ENCODE measurements at regions not wholly inside any gene's neighbourhood (a gene's known extent, or its start where the extent isn't known, plus 50 kb on each side); places are given as distances from the start of the nearest gene placed in this dataset.

DNA sequence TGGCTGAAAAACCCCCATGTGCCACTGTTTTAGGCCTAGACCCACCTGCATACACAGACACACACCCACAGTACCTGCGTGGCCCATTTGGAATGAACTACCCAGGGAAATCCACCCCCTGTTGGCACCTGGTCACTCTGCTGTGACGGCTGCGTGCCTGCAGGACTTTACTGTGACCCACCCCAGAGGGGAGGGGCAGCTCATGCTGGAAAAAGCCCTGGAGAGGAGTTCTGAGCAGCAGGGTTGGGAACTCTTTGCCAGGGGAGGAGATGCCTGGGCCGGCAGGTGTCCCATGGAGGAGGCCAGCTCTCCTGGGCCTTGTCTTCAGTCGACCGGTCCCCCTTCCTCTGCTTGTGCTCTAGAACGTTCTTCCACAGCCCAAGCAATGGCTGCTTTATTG, 87.3 kb upstream of the CSF3R start:
- ATAC-seq, result no peak
- intact Hi-C loops (cut with DNase I), result loop anchor here in 1 of 2 donors (10.0 kb wide), 1 partner anchor 135 kb away; no protein-coding TSS in a partner anchor
- no peak for DNase-seq

GRCh38 chr1:36567601-36568341, 85.1 kb upstream of the CSF3R start:
- ATAC-seq (no peak), DNase-seq (no peak)
- intact Hi-C loops (cut with DNase I), result no loop called here

GRCh38 chr1:36565576-36566501, 83.1 kb upstream of the CSF3R start:
- DNase-seq (no peak), ATAC-seq (no peak)
- intact Hi-C loops (cut with DNase I), result no loop called here

GRCh38 chr1:36562181-36562685, 79.5 kb upstream of the CSF3R start:
- DNase-seq (no peak), ATAC-seq (no peak)
- intact Hi-C loops (cut with DNase I), result no loop called here

DNA sequence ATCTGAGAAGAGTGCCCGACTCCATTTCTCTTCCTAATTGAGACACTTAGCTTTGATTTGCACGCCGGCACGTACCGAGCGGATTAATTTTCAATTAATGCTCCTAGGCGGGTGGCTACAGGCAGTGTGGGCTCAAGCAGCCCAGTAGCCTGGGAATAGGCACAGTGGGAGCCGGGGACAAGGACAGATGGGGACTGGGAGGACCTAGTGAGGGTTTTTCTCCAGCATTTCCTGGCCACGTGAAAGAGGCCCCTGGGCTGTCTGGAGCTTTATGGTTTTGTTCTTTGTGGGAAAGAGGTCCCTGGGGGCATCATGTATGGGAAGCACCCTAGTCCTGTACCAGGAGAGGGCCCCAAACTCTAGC, 78.6 kb upstream of the CSF3R start:
- ATAC-seq (no peak), DNase-seq (no peak)
- intact Hi-C loops (cut with DNase I), result no loop called here

- ATAC-seq, result no peak
- intact Hi-C loops (cut with DNase I), result no loop called here
Observed at GRCh38 chr1:36560621-36561360, 78.1 kb upstream of the CSF3R start.

GRCh38 chr1:36560177-36560576, 77.5 kb upstream of the CSF3R start:
- ATAC-seq, result no peak
- intact Hi-C loops (cut with DNase I), result no loop called here
- DNase-seq, result no peak

More at GRCh38 chr1:36560621-36561360, 78.1 kb upstream of the CSF3R start:
- no peak for DNase-seq

DNA sequence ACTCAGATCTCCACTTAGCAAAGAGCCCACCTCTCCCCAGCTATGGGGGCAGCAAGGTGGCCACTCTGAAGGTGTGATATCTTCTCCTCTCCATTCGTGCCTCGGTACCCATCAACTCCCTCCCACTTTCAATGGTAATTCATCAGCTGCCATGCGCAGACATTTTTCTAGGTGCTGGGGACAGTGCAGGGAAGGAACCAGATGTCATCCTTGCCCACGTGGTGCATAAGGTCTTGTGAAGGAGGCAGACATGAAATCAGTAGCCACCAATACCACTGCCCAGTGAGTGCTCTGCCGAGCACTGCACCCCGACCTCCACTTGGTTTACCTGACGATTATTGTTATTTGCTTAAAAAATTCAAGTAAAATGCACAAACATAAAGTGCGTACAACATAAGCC, 76.3 kb upstream of the CSF3R start:
- intact Hi-C loops (cut with DNase I), result loop anchor here in 1 of 2 donors (10.0 kb wide), 1 partner anchor 876 kb away; no protein-coding TSS in a partner anchor
- DNase-seq (no peak), ATAC-seq (no peak)

- intact Hi-C loops (cut with DNase I), result loop anchor here in 1 of 2 donors (10.0 kb wide), 1 partner anchor 877 kb away; no protein-coding TSS in a partner anchor
- DNase-seq (no peak), ATAC-seq (no peak)
Observed at GRCh38 chr1:36557041-36558000, 74.6 kb upstream of the CSF3R start.

DNA sequence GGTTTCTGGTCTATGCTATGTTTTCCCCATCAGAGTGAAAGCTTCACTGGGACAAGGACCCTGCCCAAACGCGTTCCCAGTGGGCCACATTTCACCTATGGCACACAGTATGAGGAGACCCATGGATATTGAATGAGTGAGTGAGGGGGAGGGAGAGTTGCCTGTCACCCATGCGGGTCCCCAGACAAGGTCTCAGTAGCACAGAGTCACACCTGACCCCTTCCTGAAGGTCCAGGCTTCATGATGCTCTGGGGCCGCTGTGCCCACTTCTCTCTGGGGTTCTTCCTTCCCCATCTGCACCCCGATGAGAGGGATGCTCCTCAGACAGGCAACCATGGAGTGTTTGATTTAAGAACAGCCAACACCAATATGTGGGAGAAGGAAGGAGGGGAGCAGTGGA, 72.3 kb upstream of the CSF3R start:
- intact Hi-C loops (cut with DNase I), result loop anchor here in 1 of 2 donors (10.0 kb wide), 1 partner anchor 880 kb away; no protein-coding TSS in a partner anchor
- DNase-seq, result no peak
- no peak for ATAC-seq

- ATAC-seq, result no peak
- DNase-seq, result no peak
- intact Hi-C loops (cut with DNase I), result loop anchor here in 1 of 2 donors (10.0 kb wide), 1 partner anchor 881 kb away; no protein-coding TSS in a partner anchor
Observed at GRCh38 chr1:36554323-36554628, 71.6 kb upstream of the CSF3R start.

GRCh38 chr1:36553591-36554322, 71.0 kb upstream of the CSF3R start:
- ATAC-seq (peak in 1 of 2 donors; percentile 75), DNase-seq (peak; percentile 62)
- intact Hi-C loops (cut with DNase I), result loop anchor here in 1 of 2 donors (10.0 kb wide), 1 partner anchor 881 kb away; no protein-coding TSS in a partner anchor

DNA sequence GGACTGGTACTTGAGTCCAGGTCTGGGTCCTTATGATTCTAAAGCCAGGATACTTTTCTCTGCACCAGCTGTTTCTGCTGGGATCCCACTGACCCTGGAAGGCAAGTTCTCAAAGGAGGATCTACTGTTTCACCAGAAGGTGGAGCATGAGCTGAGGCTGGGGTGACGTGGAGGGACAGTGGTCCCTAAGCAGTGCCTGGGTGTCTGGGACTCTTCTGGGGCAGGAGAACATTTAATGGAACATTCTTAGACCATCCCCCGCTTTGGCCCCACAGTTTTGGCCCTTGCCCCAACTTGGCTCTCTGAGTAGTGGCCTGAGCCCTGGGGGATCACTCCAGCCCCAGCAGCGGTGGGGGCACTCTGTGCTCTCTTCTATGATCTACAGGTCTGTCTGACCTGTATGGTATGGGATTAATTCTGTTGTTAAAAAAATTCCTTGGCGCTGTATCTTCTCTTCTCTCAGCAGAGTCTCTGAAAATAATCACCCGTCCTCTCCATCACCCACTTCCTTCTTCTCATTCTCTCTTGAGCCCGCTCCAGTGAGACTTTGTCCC, 60.3 kb upstream of the CSF3R start:
- DNase-seq, result no peak
- intact Hi-C loops (cut with DNase I), result no loop called here
- no peak for ATAC-seq

GRCh38 chr1:36542024-36542961, 59.6 kb upstream of the CSF3R start:
- ATAC-seq (no peak), DNase-seq (no peak)
- intact Hi-C loops (cut with DNase I), result no loop called here

DNA sequence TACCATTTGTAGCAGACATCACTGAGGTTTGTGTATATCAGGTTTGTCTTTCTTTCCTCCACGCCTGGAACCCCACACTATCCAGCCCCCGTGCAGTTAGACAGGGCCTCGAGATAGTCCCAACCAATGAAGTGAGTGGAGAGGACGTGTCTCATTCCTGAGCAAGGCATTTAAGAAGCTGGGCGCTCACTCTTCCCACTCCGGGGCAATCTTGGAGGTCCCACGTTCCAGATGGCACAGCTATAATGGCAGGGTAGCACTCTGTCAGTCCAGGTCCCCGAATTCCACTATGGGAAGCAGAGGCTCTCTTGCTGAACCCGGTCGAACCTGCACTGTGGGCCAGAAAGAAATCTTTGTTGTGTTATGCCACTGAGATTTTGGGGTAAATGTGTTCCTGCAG, 57.3 kb upstream of the CSF3R start:
- intact Hi-C loops (cut with DNase I), result no loop called here
- DNase-seq, result no peak
- no peak for ATAC-seq

- intact Hi-C loops (cut with DNase I), result no loop called here
- no peak for DNase-seq
- ATAC-seq, result no peak
Observed at GRCh38 chr1:36539526-36539925, 56.8 kb upstream of the CSF3R start.

Measured in left cardiac atrium (tissue), 4 donors.